HEK293 (cell line): ENCODE measurements at regions not wholly inside any gene's neighbourhood (a gene's known extent, or its start where the extent isn't known, plus 50 kb on each side); places are given as distances from the start of the nearest gene placed in this dataset.

ENCODE experiments used
- CTCF ChIA-PET: fragments of 350-600 bp; formaldehyde crosslinking; extraction: SDS; loops from one replicate; lab custom pipeline; 2021; ENCODE audit warnings: antibody characterized with exemption; lab: Yijun Ruan, JAX
- POLR2A ChIA-PET: fragments of 300-600 bp; formaldehyde crosslinking; extraction: SDS; loops from one replicate; lab custom pipeline; 2020; ENCODE audit warnings: antibody characterized with exemption, inconsistent platforms; lab: Yijun Ruan, JAX
- H3K27ac ChIP-seq: fragments of 200-500 bp; sonication (Bioruptor generic); 2 replicates; pipeline ENCODE4 v1.5.1; 2014; ENCODE audit warnings: low read depth, low read length, control low read depth, inconsistent platforms; ENCODE audit errors: extremely low read depth
- H3K36me3 ChIP-seq, 2 experiments: fragments of 200-500 bp in 1 of 2; sonication (Bioruptor generic) in 1 of 2; 1 replicate in 1 of 2; 2 replicates in 1 of 2; pipeline ENCODE4 v1.5.1; 2014 to 2017; ENCODE audit warnings: inconsistent platforms in 2 of 2, low read length in 2 of 2; ENCODE audit not compliant: control insufficient read depth in 2 of 2, insufficient read depth in 1 of 2
- H3K4me1 ChIP-seq: fragments of 200-500 bp; sonication (Bioruptor generic); 2 replicates; pipeline ENCODE4 v1.5.1; 2014; ENCODE audit warnings: mild to moderate bottlenecking, low read length, inconsistent platforms; ENCODE audit not compliant: control insufficient read depth, insufficient read depth
- H3K4me3 ChIP-seq: 2 replicates; pipeline ENCODE4 v1.5.1; 2011; ENCODE audit warnings: low read depth, mild to moderate bottlenecking, control low read depth, low read length, moderate library complexity
- H3K9me3 ChIP-seq: fragments of 200-500 bp; sonication (Bioruptor generic); 2 replicates; pipeline ENCODE4 v1.5.1; 2014; ENCODE audit warnings: low read depth, low read length, inconsistent platforms; ENCODE audit not compliant: control insufficient read depth, insufficient read depth
- BCL11A ChIP-seq: fragments of 450-650 bp; formaldehyde crosslinking; IDR thresholded peaks from 2 replicates; pipeline ENCODE4 v1.5.1; 2016; ENCODE audit warnings: low read depth, missing biosample characterization, missing genetic modification characterization
- KLF8 ChIP-seq: fragments of 450-650 bp; formaldehyde crosslinking; IDR thresholded peaks from 2 replicates; pipeline ENCODE4 v1.5.1; 2016; ENCODE audit warnings: missing biosample characterization, missing genetic modification characterization
- SALL2 ChIP-seq: fragments of 450-650 bp; formaldehyde crosslinking; IDR thresholded peaks from 2 replicates; pipeline ENCODE4 v1.5.0; 2017; ENCODE audit warnings: missing biosample characterization, mild to moderate bottlenecking, missing genetic modification characterization, borderline replicate concordance
- SP7 ChIP-seq: fragments of 450-650 bp; formaldehyde crosslinking; IDR thresholded peaks from 2 replicates; pipeline ENCODE4 v1.5.1; 2016; ENCODE audit warnings: missing biosample characterization, missing genetic modification characterization
- TSHZ1 ChIP-seq: fragments of 450-650 bp; formaldehyde crosslinking; IDR thresholded peaks from 2 replicates; pipeline ENCODE4 v1.5.1; 2016; ENCODE audit warnings: missing biosample characterization, missing genetic modification characterization, borderline replicate concordance
- ZBTB6 ChIP-seq: fragments of 450-650 bp; formaldehyde crosslinking; IDR thresholded peaks from 2 replicates; pipeline ENCODE4 v1.5.1; 2017; ENCODE audit warnings: missing biosample characterization, missing genetic modification characterization
- ZFP69B ChIP-seq: fragments of 450-650 bp; formaldehyde crosslinking; IDR thresholded peaks from 2 replicates; pipeline ENCODE4 v1.5.1; 2016; ENCODE audit warnings: missing biosample characterization, missing genetic modification characterization
- ZNF341 ChIP-seq: fragments of 450-650 bp; formaldehyde crosslinking; IDR thresholded peaks from 2 replicates; pipeline ENCODE4; 2016; ENCODE audit warnings: low read depth, missing biosample characterization, missing genetic modification characterization
- ZNF350 ChIP-seq: fragments of 450-650 bp; formaldehyde crosslinking; IDR thresholded peaks from 2 replicates; pipeline ENCODE4 v1.5.0; 2017; ENCODE audit warnings: missing biosample characterization, mild to moderate bottlenecking, missing genetic modification characterization
- ZNF354C ChIP-seq: fragments of 450-650 bp; formaldehyde crosslinking; IDR thresholded peaks from 2 replicates; pipeline ENCODE4 v1.5.1; 2016; ENCODE audit warnings: missing biosample characterization, missing genetic modification characterization, low read depth, borderline replicate concordance
- ZNF510 ChIP-seq: fragments of 450-650 bp; formaldehyde crosslinking; IDR thresholded peaks from 2 replicates; pipeline ENCODE4 v1.5.1; 2018; ENCODE audit warnings: mild to moderate bottlenecking, missing genetic modification characterization, missing biosample characterization; ENCODE audit not compliant: insufficient replicate concordance
- ZNF514 ChIP-seq: fragments of 450-650 bp; formaldehyde crosslinking; IDR thresholded peaks from 2 replicates; pipeline ENCODE4 v1.5.1; 2016; ENCODE audit warnings: missing biosample characterization, missing genetic modification characterization
- ZNF548 ChIP-seq: fragments of 450-650 bp; formaldehyde crosslinking; IDR thresholded peaks from 2 replicates; pipeline ENCODE4 v1.5.1; 2016; ENCODE audit warnings: missing biosample characterization, missing genetic modification characterization
- ZNF561 ChIP-seq: fragments of 450-650 bp; IDR thresholded peaks from 2 replicates; pipeline ENCODE4 v1.5.1; 2018; ENCODE audit warnings: missing biosample characterization, missing genetic modification characterization, borderline replicate concordance
- ZNF600 ChIP-seq: fragments of 450-650 bp; formaldehyde crosslinking; IDR thresholded peaks from 2 replicates; pipeline ENCODE4 v1.5.1; 2016; ENCODE audit warnings: missing biosample characterization, missing genetic modification characterization
- ZNF658 ChIP-seq: fragments of 450-650 bp; formaldehyde crosslinking; IDR thresholded peaks from 2 replicates; pipeline ENCODE4; 2016; ENCODE audit warnings: missing biosample characterization, missing genetic modification characterization
- ZNF704 ChIP-seq: fragments of 450-650 bp; formaldehyde crosslinking; IDR thresholded peaks from 2 replicates; pipeline ENCODE4 v1.5.1; 2016; ENCODE audit warnings: missing biosample characterization, missing genetic modification characterization
- ZNF707 ChIP-seq: fragments of 450-650 bp; formaldehyde crosslinking; IDR thresholded peaks from 2 replicates; pipeline ENCODE4 v1.5.1; 2016; ENCODE audit warnings: missing biosample characterization, missing genetic modification characterization
- ZNF76 ChIP-seq: fragments of 450-650 bp; formaldehyde crosslinking; IDR thresholded peaks from 2 replicates; pipeline ENCODE4; 2016; ENCODE audit warnings: low read depth, missing biosample characterization, missing genetic modification characterization, borderline replicate concordance
- ZNF776 ChIP-seq: fragments of 450-650 bp; formaldehyde crosslinking; IDR thresholded peaks from 2 replicates; pipeline ENCODE4 v1.5.0; 2017; ENCODE audit warnings: missing biosample characterization, missing genetic modification characterization, borderline replicate concordance
- TF ChIP-seq, protein P1 (sequence below): fragments of 450-650 bp; formaldehyde crosslinking; IDR thresholded peaks from 2 replicates; pipeline ENCODE4 v1.5.1; 2016; ENCODE audit warnings: missing biosample characterization, missing genetic modification characterization, borderline replicate concordance
- TF ChIP-seq, protein P2 (sequence below): fragments of 450-650 bp; formaldehyde crosslinking; IDR thresholded peaks from 2 replicates; pipeline ENCODE4 v1.5.1; 2016; ENCODE audit warnings: missing biosample characterization, missing genetic modification characterization

- TF ChIP-seq, protein P1, sequence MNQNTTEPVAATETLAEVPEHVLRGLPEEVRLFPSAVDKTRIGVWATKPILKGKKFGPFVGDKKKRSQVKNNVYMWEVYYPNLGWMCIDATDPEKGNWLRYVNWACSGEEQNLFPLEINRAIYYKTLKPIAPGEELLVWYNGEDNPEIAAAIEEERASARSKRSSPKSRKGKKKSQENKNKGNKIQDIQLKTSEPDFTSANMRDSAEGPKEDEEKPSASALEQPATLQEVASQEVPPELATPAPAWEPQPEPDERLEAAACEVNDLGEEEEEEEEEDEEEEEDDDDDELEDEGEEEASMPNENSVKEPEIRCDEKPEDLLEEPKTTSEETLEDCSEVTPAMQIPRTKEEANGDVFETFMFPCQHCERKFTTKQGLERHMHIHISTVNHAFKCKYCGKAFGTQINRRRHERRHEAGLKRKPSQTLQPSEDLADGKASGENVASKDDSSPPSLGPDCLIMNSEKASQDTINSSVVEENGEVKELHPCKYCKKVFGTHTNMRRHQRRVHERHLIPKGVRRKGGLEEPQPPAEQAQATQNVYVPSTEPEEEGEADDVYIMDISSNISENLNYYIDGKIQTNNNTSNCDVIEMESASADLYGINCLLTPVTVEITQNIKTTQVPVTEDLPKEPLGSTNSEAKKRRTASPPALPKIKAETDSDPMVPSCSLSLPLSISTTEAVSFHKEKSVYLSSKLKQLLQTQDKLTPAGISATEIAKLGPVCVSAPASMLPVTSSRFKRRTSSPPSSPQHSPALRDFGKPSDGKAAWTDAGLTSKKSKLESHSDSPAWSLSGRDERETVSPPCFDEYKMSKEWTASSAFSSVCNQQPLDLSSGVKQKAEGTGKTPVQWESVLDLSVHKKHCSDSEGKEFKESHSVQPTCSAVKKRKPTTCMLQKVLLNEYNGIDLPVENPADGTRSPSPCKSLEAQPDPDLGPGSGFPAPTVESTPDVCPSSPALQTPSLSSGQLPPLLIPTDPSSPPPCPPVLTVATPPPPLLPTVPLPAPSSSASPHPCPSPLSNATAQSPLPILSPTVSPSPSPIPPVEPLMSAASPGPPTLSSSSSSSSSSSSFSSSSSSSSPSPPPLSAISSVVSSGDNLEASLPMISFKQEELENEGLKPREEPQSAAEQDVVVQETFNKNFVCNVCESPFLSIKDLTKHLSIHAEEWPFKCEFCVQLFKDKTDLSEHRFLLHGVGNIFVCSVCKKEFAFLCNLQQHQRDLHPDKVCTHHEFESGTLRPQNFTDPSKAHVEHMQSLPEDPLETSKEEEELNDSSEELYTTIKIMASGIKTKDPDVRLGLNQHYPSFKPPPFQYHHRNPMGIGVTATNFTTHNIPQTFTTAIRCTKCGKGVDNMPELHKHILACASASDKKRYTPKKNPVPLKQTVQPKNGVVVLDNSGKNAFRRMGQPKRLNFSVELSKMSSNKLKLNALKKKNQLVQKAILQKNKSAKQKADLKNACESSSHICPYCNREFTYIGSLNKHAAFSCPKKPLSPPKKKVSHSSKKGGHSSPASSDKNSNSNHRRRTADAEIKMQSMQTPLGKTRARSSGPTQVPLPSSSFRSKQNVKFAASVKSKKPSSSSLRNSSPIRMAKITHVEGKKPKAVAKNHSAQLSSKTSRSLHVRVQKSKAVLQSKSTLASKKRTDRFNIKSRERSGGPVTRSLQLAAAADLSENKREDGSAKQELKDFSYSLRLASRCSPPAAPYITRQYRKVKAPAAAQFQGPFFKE, result no peak
- TF ChIP-seq ZFP69B (tag by site-specific recombination) (no peak), ZNF776 (no peak), KLF8 (tag by site-specific recombination) (no peak), ZNF350 (tag by site-specific recombination) (no peak), ZNF658 (no peak), ZNF76 (tag by site-specific recombination) (no peak), ZBTB6 (no peak)
Observed at GRCh38 chr14:101017209-101017608, 113.7 kb upstream of the RTL1 start (continued).

GRCh38 chr14:101017806-101018560 is 114.5 kb upstream of the RTL1 start:
- ChIA-PET CTCF (interaction anchor here (0.7 kb wide), 1 partner anchor 112 kb away, joined by 4 read pairs; no protein-coding TSS in a partner anchor), POLR2A (no interaction called here)
- H3K9me3 ChIP-seq, result no peaks in the 10 kb centered on the region
- TF ChIP-seq SALL2 (no peak), ZNF707 (tag by site-specific recombination) (no peak), ZNF548 (no peak), ZNF341 (tag by site-specific recombination) (no peak), ZNF514 (tag by site-specific recombination) (no peak), ZNF600 (no peak), ZNF354C (tag by site-specific recombination) (no peak), ZNF350 (tag by site-specific recombination) (no peak), ZNF561 (tag by site-specific recombination) (no peak), SP7 (tag by site-specific recombination) (no peak), BCL11A (tag by site-specific recombination) (no peak), ZNF510 (tag by site-specific recombination) (no peak), TSHZ1 (tag by site-specific recombination) (no peak), ZNF704 (tag by site-specific recombination) (no peak)
- TF ChIP-seq, protein P2, sequence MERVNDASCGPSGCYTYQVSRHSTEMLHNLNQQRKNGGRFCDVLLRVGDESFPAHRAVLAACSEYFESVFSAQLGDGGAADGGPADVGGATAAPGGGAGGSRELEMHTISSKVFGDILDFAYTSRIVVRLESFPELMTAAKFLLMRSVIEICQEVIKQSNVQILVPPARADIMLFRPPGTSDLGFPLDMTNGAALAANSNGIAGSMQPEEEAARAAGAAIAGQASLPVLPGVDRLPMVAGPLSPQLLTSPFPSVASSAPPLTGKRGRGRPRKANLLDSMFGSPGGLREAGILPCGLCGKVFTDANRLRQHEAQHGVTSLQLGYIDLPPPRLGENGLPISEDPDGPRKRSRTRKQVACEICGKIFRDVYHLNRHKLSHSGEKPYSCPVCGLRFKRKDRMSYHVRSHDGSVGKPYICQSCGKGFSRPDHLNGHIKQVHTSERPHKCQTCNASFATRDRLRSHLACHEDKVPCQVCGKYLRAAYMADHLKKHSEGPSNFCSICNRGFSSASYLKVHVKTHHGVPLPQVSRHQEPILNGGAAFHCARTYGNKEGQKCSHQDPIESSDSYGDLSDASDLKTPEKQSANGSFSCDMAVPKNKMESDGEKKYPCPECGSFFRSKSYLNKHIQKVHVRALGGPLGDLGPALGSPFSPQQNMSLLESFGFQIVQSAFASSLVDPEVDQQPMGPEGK (tag by site-specific recombination), result no peak

More at GRCh38 chr14:101017806-101018560, 114.5 kb upstream of the RTL1 start:
- H3K27ac ChIP-seq, result no peak overlapping the region
- H3K4me1 ChIP-seq, result no peaks in the 10 kb centered on the region
- no peak overlapping the region for H3K4me3 ChIP-seq
- no peaks in the 10 kb centered on the region for H3K36me3 ChIP-seq
